ENCODE measurements at regions not wholly inside any gene's neighbourhood (a gene's known extent, or its start where the extent isn't known, plus 50 kb on each side); places are given as distances from the start of the nearest gene placed in this dataset.

- H3K9me3 Mint-ChIP-seq = peaks cover under 1% of the 10 kb centered on the region
Observed at GRCh38 chr11:70594606-70595005, 196.3 kb downstream of the CTTN start.

DNA sequence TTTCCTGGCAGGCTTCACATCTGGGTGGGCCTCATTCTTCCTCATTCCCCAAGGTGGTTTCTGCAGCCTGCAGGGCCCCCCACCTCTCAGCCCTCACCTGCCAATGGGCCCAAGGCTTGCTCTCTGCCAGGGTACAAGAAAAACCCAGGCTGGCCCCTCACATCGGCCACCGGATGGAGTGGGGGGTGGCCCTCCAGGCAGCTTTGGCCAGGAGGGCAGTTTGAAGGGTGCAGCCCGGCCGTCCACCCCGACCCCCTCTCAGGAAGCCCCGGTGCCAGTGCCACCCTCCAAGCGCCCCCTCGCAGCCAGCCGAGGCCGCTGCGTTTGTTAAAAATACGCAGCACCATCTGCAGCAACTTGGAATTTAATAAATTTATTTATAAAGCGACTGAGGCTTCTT is 196.7 kb downstream of the CTTN start:
- DNase-seq (ENCODE audit: low spot score) = no peak
- no peak overlapping the region for H2AFZ ChIP-seq (replicated peaks)
- no peaks in the 10 kb centered on the region for H3K79me2 ChIP-seq (ENCODE audit: low read depth)
- H3K9ac ChIP-seq = no peak overlapping the region
- H3K4me1 Mint-ChIP-seq = peaks cover 20% of the 10 kb centered on the region
- peaks cover 2% of the 10 kb centered on the region for H3K27me3 Mint-ChIP-seq (ENCODE audit: insufficient read depth, low read depth)
- H3K4me3 Mint-ChIP-seq = no peak overlapping the region
- no peaks in the 10 kb centered on the region for H3K9me3 ChIP-seq (ENCODE audit: low read depth)
- H3K27ac ChIP-seq = no peak overlapping the region
- TF ChIP-seq, protein P1, sequence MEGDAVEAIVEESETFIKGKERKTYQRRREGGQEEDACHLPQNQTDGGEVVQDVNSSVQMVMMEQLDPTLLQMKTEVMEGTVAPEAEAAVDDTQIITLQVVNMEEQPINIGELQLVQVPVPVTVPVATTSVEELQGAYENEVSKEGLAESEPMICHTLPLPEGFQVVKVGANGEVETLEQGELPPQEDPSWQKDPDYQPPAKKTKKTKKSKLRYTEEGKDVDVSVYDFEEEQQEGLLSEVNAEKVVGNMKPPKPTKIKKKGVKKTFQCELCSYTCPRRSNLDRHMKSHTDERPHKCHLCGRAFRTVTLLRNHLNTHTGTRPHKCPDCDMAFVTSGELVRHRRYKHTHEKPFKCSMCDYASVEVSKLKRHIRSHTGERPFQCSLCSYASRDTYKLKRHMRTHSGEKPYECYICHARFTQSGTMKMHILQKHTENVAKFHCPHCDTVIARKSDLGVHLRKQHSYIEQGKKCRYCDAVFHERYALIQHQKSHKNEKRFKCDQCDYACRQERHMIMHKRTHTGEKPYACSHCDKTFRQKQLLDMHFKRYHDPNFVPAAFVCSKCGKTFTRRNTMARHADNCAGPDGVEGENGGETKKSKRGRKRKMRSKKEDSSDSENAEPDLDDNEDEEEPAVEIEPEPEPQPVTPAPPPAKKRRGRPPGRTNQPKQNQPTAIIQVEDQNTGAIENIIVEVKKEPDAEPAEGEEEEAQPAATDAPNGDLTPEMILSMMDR (IDR thresholded peaks at IDR 0.05) = no peak
- no peak for TF ChIP-seq EZH2phosphoT487 (IDR thresholded peaks at IDR 0.05)
- no peak for TF ChIP-seq EZH2 (IDR thresholded peaks at IDR 0.05)
- H3K27me3 ChIP-seq = no peaks in the 10 kb centered on the region
- H3F3A ChIP-seq (ENCODE audit: low read depth) = no peaks in the 10 kb centered on the region
- no peak overlapping the region for H3K4me3 ChIP-seq
- H3K36me3 ChIP-seq = no peaks in the 10 kb centered on the region
- H3K36me3 Mint-ChIP-seq = no peaks in the 10 kb centered on the region
- H3K4me1 ChIP-seq = peaks cover 8% of the 10 kb centered on the region
- H4K20me1 ChIP-seq (ENCODE audit: low read depth) = no peaks in the 10 kb centered on the region
- no peak overlapping the region for H3K27ac Mint-ChIP-seq
- H3K4me2 ChIP-seq = no peak overlapping the region
- no peaks in the 10 kb centered on the region for H3K9me3 Mint-ChIP-seq

More at GRCh38 chr11:70594606-70595005, 196.3 kb downstream of the CTTN start:
- DNase-seq (ENCODE audit: low spot score) = no peak
- H3K36me3 Mint-ChIP-seq = peaks cover under 1% of the 10 kb centered on the region
- no peaks in the 10 kb centered on the region for H3K79me2 ChIP-seq (ENCODE audit: low read depth)
- no peaks in the 10 kb centered on the region for H3K27me3 ChIP-seq
- H2AFZ ChIP-seq (replicated peaks) = no peak overlapping the region
- H3K4me1 ChIP-seq = peaks cover 8% of the 10 kb centered on the region
- H3K4me1 Mint-ChIP-seq = peaks cover 20% of the 10 kb centered on the region
- H3F3A ChIP-seq (ENCODE audit: low read depth) = no peaks in the 10 kb centered on the region
- no peaks in the 10 kb centered on the region for H3K9me3 ChIP-seq (ENCODE audit: low read depth)
- H3K4me3 ChIP-seq = no peak overlapping the region
- no peak overlapping the region for H3K9ac ChIP-seq
- no peak overlapping the region for H3K4me2 ChIP-seq
- TF ChIP-seq EZH2phosphoT487 (IDR thresholded peaks at IDR 0.05) (no peak), EZH2 (IDR thresholded peaks at IDR 0.05) (no peak)
- TF ChIP-seq, protein P1 (IDR thresholded peaks at IDR 0.05) = no peak
- no peak overlapping the region for H3K4me3 Mint-ChIP-seq
- H3K27ac ChIP-seq = no peak overlapping the region
- H3K27ac Mint-ChIP-seq = no peak overlapping the region
- H4K20me1 ChIP-seq (ENCODE audit: low read depth) = no peaks in the 10 kb centered on the region
- H3K36me3 ChIP-seq = no peaks in the 10 kb centered on the region
- peaks cover 2% of the 10 kb centered on the region for H3K27me3 Mint-ChIP-seq (ENCODE audit: insufficient read depth, low read depth)

GRCh38 chr11:70595452-70595851 is 197.1 kb downstream of the CTTN start:
- Histone ChIP-seq H3K9me3 (ENCODE audit: low read depth) (no peaks in the 10 kb centered on the region), H2AFZ (replicated peaks) (no peak overlapping the region), H3K4me3 (no peak overlapping the region), H3F3A (ENCODE audit: low read depth) (no peaks in the 10 kb centered on the region), H4K20me1 (ENCODE audit: low read depth) (no peaks in the 10 kb centered on the region), H3K79me2 (ENCODE audit: low read depth) (no peaks in the 10 kb centered on the region), H3K27me3 (no peaks in the 10 kb centered on the region), H3K27ac (no peak overlapping the region), H3K36me3 (no peaks in the 10 kb centered on the region), H3K9ac (no peak overlapping the region), H3K4me2 (no peak overlapping the region), H3K4me1 (peaks cover 8% of the 10 kb centered on the region)
- TF ChIP-seq, protein P1 (IDR thresholded peaks at IDR 0.05) = no peak
- TF ChIP-seq EZH2phosphoT487 (IDR thresholded peaks at IDR 0.05) (no peak), EZH2 (IDR thresholded peaks at IDR 0.05) (no peak)
- no peak for DNase-seq (ENCODE audit: low spot score)
- no peak overlapping the region for H3K4me3 Mint-ChIP-seq
- no peaks in the 10 kb centered on the region for H3K36me3 Mint-ChIP-seq
- peaks cover 21% of the 10 kb centered on the region for H3K4me1 Mint-ChIP-seq
- peaks cover 2% of the 10 kb centered on the region for H3K27me3 Mint-ChIP-seq (ENCODE audit: insufficient read depth, low read depth)
- peak overlapping the region; percentile 66 for H3K27ac Mint-ChIP-seq
- H3K9me3 Mint-ChIP-seq = no peaks in the 10 kb centered on the region

Data from neural progenitor cell (in vitro differentiated cells).